HepG2 (cell line): ENCODE measurements at regions not wholly inside any gene's neighbourhood (a gene's known extent, or its start where the extent isn't known, plus 50 kb on each side); places are given as distances from the start of the nearest gene placed in this dataset.

ENCODE experiments used
- AKAP8 ChIP-seq: sonication (generic); formaldehyde crosslinking; IDR thresholded peaks from 2 replicates; pipeline ENCODE4 v1.5.1; 2020; ENCODE audit warnings: mild to moderate bottlenecking, missing genetic modification reagents
- CTCF ChIP-seq: sonication (generic); formaldehyde crosslinking; IDR thresholded peaks from 2 replicates; pipeline ENCODE4 v1.5.0; 2020; ENCODE audit warnings: mild to moderate bottlenecking, missing genetic modification reagents, moderate library complexity
- ZGPAT ChIP-seq: IDR thresholded peaks from 2 replicates; pipeline ENCODE4 v1.6.1; 2016; ENCODE audit warnings: mild to moderate bottlenecking
- ZNF142 ChIP-seq: sonication (generic); formaldehyde crosslinking; IDR thresholded peaks from 2 replicates; pipeline ENCODE4 v1.4.0; 2020; ENCODE audit warnings: missing genetic modification reagents

- TF ChIP-seq CTCF, result no peak
- no peak for TF ChIP-seq ZNF142 (CRISPR knock-in tag)
- TF ChIP-seq ZGPAT (CRISPR knock-in tag), result no peak
- TF ChIP-seq AKAP8 (CRISPR knock-in tag), result no peak
These were observed 674.8 kb upstream of the CITED2 start (continued) for GRCh38 chr6:140049251-140049650.
